H1 (cell line): ENCODE measurements at regions not wholly inside any gene's neighbourhood (a gene's known extent, or its start where the extent isn't known, plus 50 kb on each side); places are given as distances from the start of the nearest gene placed in this dataset.

Experiments used
- CBX5 ChIP-seq: fragments of 300-800, 300-1000 bp; sonication (generic); IDR thresholded peaks from 2 replicates; pipeline ENCODE4 v1.7.1; 2016; ENCODE audit warnings: antibody characterized with exemption, low read length, low read depth
- CHD2 ChIP-seq: IDR thresholded peaks from 2 replicates; pipeline ENCODE4 v1.6.1; 2012; ENCODE audit warnings: low read length, improper control_type of control experiment
- GABPA ChIP-seq: IDR thresholded peaks from 2 replicates; pipeline ENCODE4 v1.6.1; 2011; ENCODE audit warnings: mild to moderate bottlenecking, low read length, moderate library complexity, borderline replicate concordance; ENCODE audit not compliant: insufficient read depth
- KDM5A ChIP-seq: fragments of 200-600 bp; IDR thresholded peaks from 2 replicates; pipeline ENCODE4 v1.7.1; 2012; ENCODE audit warnings: mild to moderate bottlenecking, low read length, inconsistent platforms, mixed read lengths
- SP4 ChIP-seq: IDR thresholded peaks from 2 replicates; pipeline ENCODE4 v1.6.1; 2012; ENCODE audit warnings: low read length, inconsistent platforms

DNA sequence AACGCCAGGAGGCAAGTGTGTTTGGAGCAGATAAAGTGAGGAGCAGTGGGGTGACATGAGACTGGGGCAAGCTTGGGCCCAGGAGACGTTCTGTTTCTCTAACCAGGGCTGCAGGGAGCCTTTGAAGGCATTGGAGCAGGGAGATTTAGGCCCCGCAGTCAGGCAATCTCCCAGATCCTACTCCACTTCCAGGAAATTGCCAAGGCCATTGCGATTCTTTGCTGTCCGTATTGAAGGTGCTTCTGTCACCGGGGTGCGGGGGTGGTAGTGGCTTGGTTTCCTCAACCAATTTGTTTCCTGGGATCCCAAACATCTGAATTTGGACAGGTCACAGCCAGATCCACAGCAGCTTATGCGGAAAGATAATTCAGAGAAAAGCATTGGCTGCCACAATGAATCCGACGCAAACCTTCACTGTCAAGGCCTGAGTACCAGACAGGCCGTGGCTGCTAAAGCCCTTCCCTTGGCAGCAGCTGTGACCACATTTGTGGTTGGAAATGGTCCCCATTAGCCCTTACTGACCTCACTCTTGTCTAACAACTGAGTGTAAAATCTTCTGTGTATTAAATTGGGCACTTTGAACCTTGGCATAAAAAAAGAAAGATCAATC is 385.6 kb downstream of the PTPRU start (continued):
- no peak for TF ChIP-seq SP4
- TF ChIP-seq CBX5, result no peak
- TF ChIP-seq CHD2, result no peak
- no peak for TF ChIP-seq KDM5A
- no peak for TF ChIP-seq GABPA
